Ovary (tissue), 7 donors: ENCODE measurements at regions not wholly inside any gene's neighbourhood (a gene's known extent, or its start where the extent isn't known, plus 50 kb on each side); places are given as distances from the start of the nearest gene placed in this dataset.

Experiments
- DNase-seq, 5 donors: peaks; one replicate each; pipeline ENCODE4 v3.0.0-alpha.2; 2019 to 2020
- H3K27ac ChIP-seq, 2 donors: fragments of 200-600 bp; one replicate each; pipeline versions ENCODE4 v1.5.1 to v1.8.0; 2019 to 2022
- H3K27me3 ChIP-seq: fragments of 200-600 bp; one replicate; pipeline ENCODE4 v1.8.0; 2022
- H3K36me3 ChIP-seq: fragments of 200-600 bp; sonication (generic); one replicate; pipeline ENCODE4 v1.5.1; 2019
- H3K4me1 ChIP-seq: one replicate; pipeline ENCODE4 v1.8.1; 2013; ENCODE audit warnings: mild to moderate bottlenecking, moderate library complexity; ENCODE audit not compliant: insufficient read depth
- H3K4me3 ChIP-seq: fragments of 200-600 bp; sonication (generic); one replicate; pipeline ENCODE4 v1.5.1; 2017
- H3K9me3 ChIP-seq, 2 donors: fragments of 200-600 bp in 1 of 2; sonication (generic) in 1 of 2; one replicate each; pipeline versions ENCODE4 v1.5.1 to v1.8.1; 2013 to 2019; ENCODE audit warnings: mild to moderate bottlenecking in 1 of 2, moderate library complexity in 1 of 2
- CTCF ChIP-seq, 3 donors: fragments of 450-650 bp in 2 of 3; fragments of 200-600 bp in 1 of 3; IDR thresholded peaks; one replicate each; pipeline versions ENCODE4 v1.5.1 to v1.8.0; 2016 to 2022; ENCODE audit warnings: antibody characterized with exemption in 3 of 3, mild to moderate bottlenecking in 1 of 3
- EP300 ChIP-seq: sonication (generic); formaldehyde crosslinking; IDR thresholded peaks from one replicate; pipeline ENCODE4 v1.6.1; 2017; ENCODE audit warnings: antibody characterized with exemption
- POLR2A ChIP-seq: fragments of 450-650 bp; IDR thresholded peaks from one replicate; pipeline ENCODE4 v1.6.1; 2017; ENCODE audit warnings: antibody characterized with exemption, mild to moderate bottlenecking, moderate library complexity
- WGBS, 3 donors: extraction: QIAGEN DNeasy Blood & Tissue Kit in 1 of 3; methylation state at CpG; one replicate each; pipeline versions ENCODE4 v1.1.5 to v1.1.7; 2013 to 2017; 5-methylcytosine and 5-hydroxymethylcytosine counted together
- intact Hi-C, 4 donors: fragments of 100-400 bp; cut with DNase I; formaldehyde crosslinking; loops; one replicate each; pipeline versions ENCODE4 v1.11.0 to v1.15.1; 2022 to 2023
- donor health status: DM: no; HTN: no; CAD: no; lungs with moderate emphysema.
- donor health status: DM: no; HTN: no; CAD: no.
- donor health status: Bipolar disorder and iron deficiency.
- donor health status: DM: no; HTN: no; CAD: no.
- donor health status: DM: yes; HTN: yes; CAD: no.

GRCh38 chr10:113219446-113219845 lies 269.4 kb downstream of the TCF7L2 start:
- no peak for DNase-seq
- intact Hi-C loops = no loop called here
- no peaks in the 10 kb centered on the region for H3K36me3 ChIP-seq
- H3K9me3 ChIP-seq = no peaks in the 10 kb centered on the region
- no peak overlapping the region for H3K27ac ChIP-seq
- H3K4me1 ChIP-seq = no peaks in the 10 kb centered on the region
- no peak for TF ChIP-seq CTCF (IDR thresholded peaks at IDR 0.05)
- TF ChIP-seq POLR2A = no peak
- TF ChIP-seq EP300 = no peak
- 92 to 95% (median 93%) methylated on average over 7 of the region's 7 CpGs for WGBS, 3 donors
- no peak overlapping the region for H3K4me3 ChIP-seq
- no peaks in the 10 kb centered on the region for H3K27me3 ChIP-seq

GRCh38 chr10:113221756-113222168 lies 271.7 kb downstream of the TCF7L2 start:
- 65 to 71% (median 67%) methylated on average over 6 of the region's 6 CpGs for WGBS, 3 donors

GRCh38 chr10:113222207-113222606 lies 272.2 kb downstream of the TCF7L2 start:
- Histone ChIP-seq H3K9me3 (no peaks in the 10 kb centered on the region), H3K27me3 (no peaks in the 10 kb centered on the region), H3K4me3 (no peak overlapping the region), H3K27ac (no peak overlapping the region), H3K36me3 (no peaks in the 10 kb centered on the region), H3K4me1 (no peaks in the 10 kb centered on the region)
- DNase-seq = no peak
- intact Hi-C loops = loop anchor here in 1 of 4 donors (1.0 kb wide), 1 partner anchor 11 kb away; no protein-coding TSS in a partner anchor
- TF ChIP-seq POLR2A (no peak), EP300 (no peak), CTCF (IDR thresholded peaks at IDR 0.05) (no peak)
- 47 to 64% (median 57%) methylated on average over 12 of the region's 12 CpGs for WGBS, 3 donors

More at GRCh38 chr10:113221756-113222168, 271.7 kb downstream of the TCF7L2 start:
- DNase-seq = no peak
- intact Hi-C loops = loop anchor here in 1 of 4 donors (1.0 kb wide), 1 partner anchor 12 kb away; no protein-coding TSS in a partner anchor
- Histone ChIP-seq H3K9me3 (no peaks in the 10 kb centered on the region), H3K4me3 (no peak overlapping the region), H3K27ac (no peak overlapping the region), H3K4me1 (no peaks in the 10 kb centered on the region), H3K36me3 (no peaks in the 10 kb centered on the region), H3K27me3 (no peaks in the 10 kb centered on the region)
- TF ChIP-seq EP300 (no peak), POLR2A (no peak), CTCF (IDR thresholded peaks at IDR 0.05) (no peak)

GRCh38 chr10:113225364-113225763 lies 275.3 kb downstream of the TCF7L2 start:
- intact Hi-C loops = no loop called here
- Histone ChIP-seq H3K27me3 (no peaks in the 10 kb centered on the region), H3K36me3 (no peaks in the 10 kb centered on the region), H3K9me3 (no peaks in the 10 kb centered on the region), H3K27ac (no peak overlapping the region), H3K4me1 (no peaks in the 10 kb centered on the region), H3K4me3 (no peak overlapping the region)
- DNase-seq = no peak
- no peak for TF ChIP-seq POLR2A
- no peak for TF ChIP-seq CTCF (IDR thresholded peaks at IDR 0.05)
- no peak for TF ChIP-seq EP300
- WGBS, 3 donors = 92 to 97% (median 96%) methylated on average over 2 of the region's 2 CpGs
